IMR-90 (cell line): ENCODE measurements at regions not wholly inside any gene's neighbourhood (a gene's known extent, or its start where the extent isn't known, plus 50 kb on each side); places are given as distances from the start of the nearest gene placed in this dataset.
A peak's percentile ranks its signal among the peaks of the same experiment; 100 is the strongest.

Experiments
- ATAC-seq: fragments of 200-7000 bp; cut with Tn5 transposase; 2 replicates; pipeline ENCODE4 v1.9.1; 2020; ENCODE audit warnings: low read depth, mild to moderate bottlenecking, moderate library complexity
- BruUV-seq: library from RNA; stranded (reverse); fragments of 400-500 nt; replicated peaks from 2 replicates; lab custom pipeline; 2021; lab: Mats Ljungman, UMichigan
- CTCF ChIA-PET: fragments of 300-600 bp; formaldehyde crosslinking; extraction: SDS; loops from one replicate; lab custom pipeline; 2021; ENCODE audit warnings: antibody characterized with exemption; lab: Yijun Ruan, JAX
- POLR2A ChIA-PET: fragments of 300-600 bp; sonication (Branson Sonifier 250); formaldehyde crosslinking; loops from one replicate; lab custom pipeline; 2022; ENCODE audit warnings: antibody characterized with exemption; ENCODE audit not compliant: unreplicated experiment; lab: Charles Lee
- DNase-seq: peaks from one replicate; pipeline ENCODE4 v3.0.0; 2013
- H2AFZ ChIP-seq: replicated peaks from 2 replicates; pipeline ENCODE3; 2013; ENCODE audit warnings: low read length, mild to moderate bottlenecking; ENCODE audit not compliant: poor library complexity
- H2AK5ac ChIP-seq: 2 replicates; pipeline ENCODE4 v1.6.1; 2013; ENCODE audit warnings: low read depth, low read length, inconsistent platforms
- H2AK9ac ChIP-seq: replicated peaks from 2 replicates; pipeline ENCODE3; 2013; ENCODE audit warnings: mild to moderate bottlenecking, low read depth, low read length, moderate library complexity; ENCODE audit not compliant: poor library complexity
- H2BK120ac ChIP-seq: 2 replicates; pipeline ENCODE4 v1.6.1; 2013; ENCODE audit warnings: low read depth, low read length, inconsistent platforms
- H2BK15ac ChIP-seq: 3 replicates; pipeline ENCODE4 v1.6.1; 2013; ENCODE audit warnings: low read depth, low read length, inconsistent platforms
- H2BK20ac ChIP-seq: 2 replicates; pipeline ENCODE4 v1.6.1; 2013; ENCODE audit warnings: low read depth, mild to moderate bottlenecking, inconsistent platforms, low read length, moderate library complexity
- H2BK5ac ChIP-seq: 2 replicates; pipeline ENCODE4 v1.6.1; 2013; ENCODE audit warnings: mild to moderate bottlenecking, low read depth, low read length, inconsistent platforms; ENCODE audit not compliant: poor library complexity, severe bottlenecking
- H3K14ac ChIP-seq: replicated peaks from 2 replicates; pipeline ENCODE4 v1.6.1; 2013; ENCODE audit warnings: low read depth, low read length, inconsistent platforms
- H3K18ac ChIP-seq: 2 replicates; pipeline ENCODE4 v1.6.1; 2013; ENCODE audit warnings: low read depth, low read length, control low read depth
- H3K23ac ChIP-seq: 2 replicates; pipeline ENCODE4 v1.6.1; 2013; ENCODE audit warnings: low read depth, low read length, inconsistent platforms
- H3K27ac ChIP-seq: 2 replicates; pipeline ENCODE4 v1.5.1; 2013; ENCODE audit warnings: mild to moderate bottlenecking, control low read depth, low read length; ENCODE audit not compliant: insufficient read depth
- H3K27me3 ChIP-seq: 2 replicates; pipeline ENCODE4 v1.6.1; 2013; ENCODE audit warnings: low read length; ENCODE audit not compliant: control insufficient read depth, insufficient read depth
- H3K36me3 ChIP-seq: 2 replicates; pipeline ENCODE4 v1.6.1; 2013; ENCODE audit warnings: low read length, mixed read lengths; ENCODE audit not compliant: control insufficient read depth, insufficient read depth
- H3K4ac ChIP-seq: 2 replicates; pipeline ENCODE4 v1.6.1; 2013; ENCODE audit warnings: low read depth, low read length, inconsistent platforms
- H3K4me1 ChIP-seq: 2 replicates; pipeline ENCODE4 v1.6.1; 2013; ENCODE audit warnings: low read length, mixed read lengths; ENCODE audit not compliant: control insufficient read depth, insufficient read depth
- H3K4me2 ChIP-seq: 2 replicates; pipeline ENCODE4 v1.6.1; 2013; ENCODE audit warnings: low read depth, mild to moderate bottlenecking, control low read depth, low read length, moderate library complexity
- H3K4me3 ChIP-seq: 2 replicates; pipeline ENCODE4 v1.5.1; 2013; ENCODE audit warnings: low read depth, mild to moderate bottlenecking, control low read depth, low read length, moderate library complexity; ENCODE audit not compliant: insufficient read depth
- H3K56ac ChIP-seq: 2 replicates; pipeline ENCODE4 v1.6.1; 2013; ENCODE audit warnings: low read length, inconsistent platforms; ENCODE audit not compliant: insufficient read depth; ENCODE audit errors: extremely low read depth
- H3K79me1 ChIP-seq, 2 experiments: 2 replicates each; pipeline ENCODE4 v1.6.1; 2013; ENCODE audit warnings: low read length in 2 of 2, inconsistent platforms in 1 of 2, low read depth in 1 of 2
- H3K9ac ChIP-seq: 2 replicates; pipeline ENCODE4 v1.6.1; 2013; ENCODE audit warnings: low read depth, low read length, control low read depth
- H3K9me1 ChIP-seq: 2 replicates; pipeline ENCODE4 v1.6.1; 2013; ENCODE audit warnings: low read length, inconsistent platforms; ENCODE audit not compliant: insufficient read depth
- H3K9me3 ChIP-seq: 2 replicates; pipeline ENCODE4 v1.6.1; 2013; ENCODE audit warnings: low read length; ENCODE audit not compliant: control insufficient read depth, insufficient read depth
- H4K20me1 ChIP-seq: 2 replicates; pipeline ENCODE4 v1.6.1; 2013; ENCODE audit warnings: low read length, inconsistent platforms; ENCODE audit not compliant: insufficient read depth
- H4K5ac ChIP-seq: 2 replicates; pipeline ENCODE4 v1.6.1; 2013; ENCODE audit warnings: mild to moderate bottlenecking, low read depth, low read length, control low read depth
- H4K8ac ChIP-seq, 2 experiments: 2 replicates each; pipeline ENCODE4 v1.6.1; 2013; ENCODE audit warnings: low read depth in 2 of 2, low read length in 2 of 2, control low read depth in 1 of 2, inconsistent platforms in 1 of 2
- H4K91ac ChIP-seq: 2 replicates; pipeline ENCODE4 v1.6.1; 2013; ENCODE audit warnings: low read depth, low read length, inconsistent platforms; ENCODE audit not compliant: insufficient read depth
- BHLHE40 ChIP-seq: fragments of 150-350 bp; IDR thresholded peaks from 2 replicates; pipeline ENCODE4 v1.6.1; 2016; ENCODE audit warnings: mild to moderate bottlenecking, low read depth, low read length
- CHD1 ChIP-seq: IDR thresholded peaks from 2 replicates; pipeline ENCODE4 v1.6.1; 2012; ENCODE audit warnings: low read depth, low read length, improper control_type of control experiment
- ELK1 ChIP-seq: fragments of 150-350 bp; IDR thresholded peaks from 2 replicates; pipeline ENCODE4 v1.6.1; 2016; ENCODE audit warnings: low read depth, mild to moderate bottlenecking, low read length, moderate library complexity, borderline replicate concordance
- MAFK ChIP-seq: IDR thresholded peaks from 2 replicates; pipeline ENCODE4 v1.6.1; 2012; ENCODE audit warnings: low read depth, low read length, improper control_type of control experiment
- MAZ ChIP-seq: IDR thresholded peaks from 2 replicates; pipeline ENCODE4 v1.6.1; 2012; ENCODE audit warnings: low read depth, mild to moderate bottlenecking, low read length, improper control_type of control experiment, moderate library complexity, borderline replicate concordance
- NFE2L2 ChIP-seq: fragments of 150-350 bp; IDR thresholded peaks from 2 replicates; pipeline ENCODE4 v1.6.1; 2016; ENCODE audit warnings: low read depth, mild to moderate bottlenecking, low read length
- POLR2A ChIP-seq: IDR thresholded peaks from 2 replicates; pipeline ENCODE4 v1.6.1; 2012; ENCODE audit warnings: mild to moderate bottlenecking, low read depth, low read length
- RAD21 ChIP-seq: IDR thresholded peaks from 2 replicates; pipeline ENCODE4 v1.6.1; 2012; ENCODE audit warnings: low read length, improper control_type of control experiment
- RFX5 ChIP-seq: IDR thresholded peaks from 2 replicates; pipeline ENCODE4 v1.8.0; 2012; ENCODE audit warnings: low read depth, mild to moderate bottlenecking, low read length, moderate library complexity
- WGBS, 2 experiments: methylation state at CpG; one replicate each; pipeline versions ENCODE4 v1.1.5 to v1.1.7; 2013; ENCODE audit warnings: missing lambda C conversion rate in 2 of 2; ENCODE audit not compliant: insufficient read length in 1 of 2; ENCODE audit errors: extremely low coverage in 2 of 2; 5-methylcytosine and 5-hydroxymethylcytosine counted together
- dilution Hi-C: fragments of 300-500 bp; cut with HindIII; formaldehyde crosslinking; loops from one replicate; pipeline ENCODE4 v1.14.3; 2018; ENCODE audit warnings: low sequenced_read_pairs; ENCODE audit not compliant: unreplicated experiment
- in situ Hi-C: fragments of 300-500 bp; cut with MboI; formaldehyde crosslinking; loops from 3 replicates; pipeline ENCODE4 v1.14.3; 2019; ENCODE audit warnings: low sequenced_read_pairs, inconsistent platforms, mixed read lengths
- intact Hi-C: fragments of 100-400 bp; cut with micrococcal nuclease; formaldehyde crosslinking; loops from 2 replicates; pipeline ENCODE4 v1.10.0; 2022

DNA sequence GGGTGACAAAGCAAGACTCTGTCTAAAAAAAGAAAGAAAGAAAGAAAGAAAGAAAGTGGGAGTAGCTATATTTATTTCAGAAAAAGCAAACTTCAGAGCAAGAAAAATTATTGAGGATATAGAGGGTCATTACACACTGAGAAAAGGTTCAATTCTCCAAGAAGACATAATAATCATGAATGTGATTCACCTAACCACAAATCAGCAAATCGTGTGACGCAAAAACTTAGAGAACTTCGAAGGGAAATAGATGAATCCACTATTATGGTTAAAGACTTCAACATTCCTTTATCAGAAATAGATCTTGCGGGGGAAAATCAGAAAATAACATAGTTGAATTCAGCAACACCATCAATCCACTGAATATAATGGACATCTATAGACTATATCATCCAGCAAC is 219.3 kb upstream of the LDB2 start:
- Histone ChIP-seq H3K4me3 (no peak overlapping the region), H2AK9ac (no peak overlapping the region), H4K91ac (no peak overlapping the region), H4K8ac (no peak overlapping the region), H3K9me3 (no peaks in the 10 kb centered on the region; the same call in 1 of the 2 replicates), H2BK20ac (no peak overlapping the region), H2BK120ac (no peak overlapping the region), H3K18ac (no peak overlapping the region; the same call in 1 of the 2 replicates), H2BK5ac (no peak overlapping the region), H3K4me1 (no peaks in the 10 kb centered on the region), H3K14ac (no peak overlapping the region), H3K56ac (no peak overlapping the region), H3K27me3 (no peaks in the 10 kb centered on the region), H3K9ac (no peak overlapping the region), H3K27ac (no peak overlapping the region), H2BK15ac (no peak overlapping the region; the same call in 2 of the 3 replicates), H3K9me1 (no peaks in the 10 kb centered on the region), H3K23ac (no peak overlapping the region), H2AFZ (no peak overlapping the region), H4K5ac (no peak overlapping the region), H3K4ac (no peak overlapping the region), H4K20me1 (no peaks in the 10 kb centered on the region), H2AK5ac (no peak overlapping the region), H3K36me3 (no peaks in the 10 kb centered on the region), H3K4me2 (no peak overlapping the region), H3K79me1 (no peaks in the 10 kb centered on the region)
- no CpG with 5 or more reads among the region's 4 CpGs for WGBS, 2 experiments
- TF ChIP-seq MAFK (no peak), POLR2A (no peak), MAZ (no peak), NFE2L2 (no peak), ELK1 (no peak), BHLHE40 (no peak), CHD1 (no peak), RFX5 (no peak), RAD21 (no peak)
- in situ Hi-C loops = no loop called here
- BruUV-seq = no TSS peak
- DNase-seq (peak; percentile 41), ATAC-seq (no peak)
- ChIA-PET CTCF (interaction anchor here (0.6 kb wide), 1 partner anchor 250 kb away, joined by 3 read pairs; no protein-coding TSS in a partner anchor), POLR2A (no interaction called here)
- intact Hi-C loops = no loop called here
- dilution Hi-C loops = no loop called here
